Activated naive CD8-positive, alpha-beta T cell treated with anti-CD3 and anti-CD28 coated beads, Interleukin-2, amount 10 ng/mL, durations not matched to agents 7 days and 5 days (primary cell): ENCODE measurements at regions not wholly inside any gene's neighbourhood (a gene's known extent, or its start where the extent isn't known, plus 50 kb on each side); places are given as distances from the start of the nearest gene placed in this dataset.
A peak's percentile ranks its signal among the peaks of the same experiment; 100 is the strongest.

Experiments used
- ATAC-seq: fragments of 150-1000 bp; cut with Tn5 transposase; one replicate; pipeline ENCODE4 v1.10.0; 2021; ENCODE audit warnings: low read depth, moderate library complexity
- POLR2A ChIA-PET: fragments of 350-600 bp; sonication (Branson Sonifier 250); formaldehyde crosslinking; loops from one replicate; lab custom pipeline; 2021; ENCODE audit warnings: antibody characterized with exemption; lab: Charles Lee
- DNase-seq: peaks from one replicate; pipeline ENCODE4 v3.0.0; 2021
- H3K27ac Mint-ChIP-seq: one replicate; pipeline ENCODE4 v1.8.0; 2022; ENCODE audit warnings: mild to moderate bottlenecking, mixed read lengths
- H3K27me3 Mint-ChIP-seq: one replicate; pipeline ENCODE4 v1.8.0; 2022; ENCODE audit warnings: mild to moderate bottlenecking, moderate library complexity, mixed read lengths
- H3K36me3 Mint-ChIP-seq: one replicate; pipeline ENCODE4 v1.8.0; 2021; ENCODE audit warnings: mild to moderate bottlenecking, mixed read lengths
- H3K4me1 Mint-ChIP-seq: one replicate; pipeline ENCODE4 v1.8.0; 2021; ENCODE audit warnings: mixed read lengths
- H3K4me3 Mint-ChIP-seq: one replicate; pipeline ENCODE4 v1.8.0; 2022; ENCODE audit warnings: mild to moderate bottlenecking, moderate library complexity, mixed read lengths
- H3K9me3 Mint-ChIP-seq: one replicate; pipeline ENCODE4 v1.8.0; 2021; ENCODE audit warnings: mixed read lengths

DNA sequence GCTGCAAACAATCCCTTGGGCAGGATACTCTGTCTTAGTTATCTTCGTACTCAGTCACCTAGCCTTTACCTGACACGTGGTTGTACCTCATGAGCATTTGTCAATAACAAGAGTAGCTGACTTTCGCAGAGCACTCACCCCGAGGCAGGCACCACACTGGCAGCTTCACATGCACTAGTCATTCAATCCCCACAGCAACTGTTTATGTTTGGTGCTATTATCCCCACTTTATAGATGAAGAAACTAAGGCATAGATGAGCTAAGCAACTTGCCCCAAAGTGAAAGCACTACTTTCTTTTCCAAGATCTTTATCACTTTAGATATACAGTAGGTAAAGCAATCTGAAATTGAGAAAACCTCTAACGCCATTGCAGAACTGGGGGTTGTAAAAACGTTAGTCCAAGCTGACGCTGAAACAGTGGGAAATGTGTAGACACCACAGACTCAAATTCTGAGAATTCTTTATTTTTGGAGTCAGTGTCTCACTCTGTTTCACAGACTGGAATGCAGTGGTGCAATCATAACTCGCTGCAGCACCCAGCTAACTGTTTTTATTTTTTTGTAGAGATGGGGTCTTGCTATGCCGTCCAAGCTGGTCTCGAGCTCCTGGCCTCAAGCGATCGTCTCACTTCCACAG is 446.0 kb downstream of the FOXO1 start:
- H3K27ac Mint-ChIP-seq, result no peak overlapping the region
- POLR2A ChIA-PET, result no interaction called here
- H3K4me3 Mint-ChIP-seq, result no peak overlapping the region
- peaks cover 28% of the 10 kb centered on the region for H3K4me1 Mint-ChIP-seq
- no peaks in the 10 kb centered on the region for H3K27me3 Mint-ChIP-seq
- ATAC-seq (peak; percentile 35), DNase-seq (no peak)
- H3K9me3 Mint-ChIP-seq, result peaks cover 7% of the 10 kb centered on the region
- peaks cover 10% of the 10 kb centered on the region for H3K36me3 Mint-ChIP-seq

DNA sequence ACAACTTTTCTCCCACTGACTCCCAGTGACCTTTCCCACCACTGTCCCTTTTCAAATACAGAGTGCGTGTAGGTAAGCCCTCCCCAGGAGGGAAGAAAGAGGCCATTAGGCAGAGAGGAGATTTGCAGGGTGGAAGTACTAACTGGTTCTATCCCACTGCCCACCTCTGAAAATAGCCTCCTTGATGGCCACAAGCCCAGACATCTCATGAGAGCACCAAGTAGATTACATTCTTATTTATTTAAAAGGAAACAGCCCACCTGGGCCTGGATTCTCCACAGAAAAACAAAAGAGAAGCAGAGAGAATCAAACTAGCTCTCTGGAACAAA is 445.3 kb downstream of the FOXO1 start:
- POLR2A ChIA-PET, result interaction anchor here (0.9 to 1.1 kb wide), 2 partner anchors 17 to 30 kb away, joined by 3 to 4 read pairs; no protein-coding TSS in a partner anchor

DNA sequence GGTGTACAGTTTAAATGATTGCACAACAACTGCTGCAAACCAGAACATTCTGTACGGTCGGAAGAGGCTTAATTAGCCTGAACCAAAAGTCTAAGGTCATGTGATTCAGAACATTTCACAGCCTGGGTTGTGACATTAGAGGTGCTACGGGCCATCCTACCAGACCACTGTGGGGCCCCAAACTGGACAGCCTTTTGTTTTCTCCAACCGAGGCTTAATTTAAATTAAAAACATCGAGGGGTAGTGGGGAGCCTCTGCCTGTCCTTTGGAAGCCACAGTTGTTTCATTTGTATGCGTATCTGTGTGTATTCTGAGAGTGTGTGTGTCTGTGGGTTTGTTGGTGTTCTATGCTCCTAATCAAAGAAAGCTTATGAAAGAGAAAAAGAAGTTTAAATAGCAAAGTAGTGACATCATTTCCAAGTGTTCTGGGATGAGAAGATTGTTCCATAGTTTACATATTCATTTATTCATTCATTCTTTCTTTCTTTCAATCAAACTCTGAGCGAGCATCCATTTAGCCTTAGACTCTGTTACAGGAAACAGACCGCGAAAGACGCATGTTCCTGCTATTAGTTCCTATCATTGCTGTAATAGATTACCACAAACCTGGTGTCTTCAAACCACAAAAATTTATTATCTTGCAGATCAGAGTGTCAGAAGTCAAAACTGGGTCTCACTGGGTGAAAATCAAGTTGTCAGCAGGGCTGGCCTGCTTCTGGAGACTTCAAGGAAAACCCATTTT is 444.8 kb downstream of the FOXO1 start:
- peak; percentile 60 for ATAC-seq
- POLR2A ChIA-PET, result interaction anchor here (0.9 to 1.1 kb wide), 2 partner anchors 18 to 31 kb away, joined by 3 to 4 read pairs; no protein-coding TSS in a partner anchor
- no peak for DNase-seq
- Mint-ChIP-seq H3K9me3 (peaks cover 5% of the 10 kb centered on the region), H3K4me1 (peaks cover 27% of the 10 kb centered on the region), H3K36me3 (peaks cover 5% of the 10 kb centered on the region), H3K4me3 (peak overlapping the region; percentile 57), H3K27ac (peak overlapping the region; percentile 82), H3K27me3 (no peaks in the 10 kb centered on the region)

More for the DNA sequence above, 445.3 kb downstream of the FOXO1 start:
- Mint-ChIP-seq H3K4me3 (peak overlapping the region; percentile 57), H3K27ac (peak overlapping the region; percentile 82), H3K27me3 (no peaks in the 10 kb centered on the region), H3K36me3 (peaks cover 8% of the 10 kb centered on the region), H3K4me1 (peaks cover 27% of the 10 kb centered on the region), H3K9me3 (peaks cover 6% of the 10 kb centered on the region)
- no peak for DNase-seq
- ATAC-seq, result no peak

DNA sequence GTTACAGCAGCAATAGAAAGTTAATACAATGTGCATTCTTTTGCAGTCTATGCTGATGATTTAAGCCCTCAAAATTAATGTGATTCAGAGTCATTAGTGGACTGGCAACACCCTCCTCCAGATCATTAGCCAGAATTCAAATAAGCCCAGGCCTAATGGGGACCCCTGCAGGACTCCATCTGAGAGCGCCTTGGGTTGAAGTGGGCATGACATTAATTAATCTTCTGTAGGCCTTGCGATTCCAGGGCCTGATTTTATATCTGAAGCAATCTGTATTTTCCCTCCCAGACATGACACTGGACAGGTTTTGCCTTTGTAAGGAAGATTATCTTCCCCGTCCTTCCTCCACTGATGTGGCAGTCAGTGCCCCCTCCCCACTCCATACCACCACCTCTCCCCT is 442.9 kb downstream of the FOXO1 start:
- Mint-ChIP-seq H3K4me1 (peaks cover 27% of the 10 kb centered on the region), H3K4me3 (no peak overlapping the region), H3K36me3 (no peaks in the 10 kb centered on the region), H3K9me3 (no peaks in the 10 kb centered on the region), H3K27me3 (no peaks in the 10 kb centered on the region), H3K27ac (no peak overlapping the region)
- POLR2A ChIA-PET, result no interaction called here
- DNase-seq (no peak), ATAC-seq (no peak)

DNA sequence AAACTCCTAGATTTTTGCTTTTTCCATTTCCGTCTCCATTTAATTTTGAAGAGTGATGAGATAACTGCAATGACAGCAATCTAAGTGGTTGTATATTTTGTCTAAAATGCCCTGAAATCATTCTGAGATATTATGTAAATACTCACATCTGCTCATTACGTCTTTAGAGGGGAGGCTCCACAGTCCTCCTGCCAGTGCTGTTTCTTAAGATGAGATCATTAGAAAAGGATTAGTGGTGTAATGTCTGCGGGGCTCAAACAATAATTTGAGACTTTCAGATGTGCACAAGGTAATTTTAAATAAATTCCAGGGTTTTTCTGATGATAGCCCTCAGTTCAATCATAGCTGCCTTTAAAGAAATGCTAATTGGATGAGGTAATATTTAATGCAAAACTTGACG is 437.9 kb downstream of the FOXO1 start:
- H3K4me1 Mint-ChIP-seq, result peaks cover 4% of the 10 kb centered on the region
- peaks cover 8% of the 10 kb centered on the region for H3K36me3 Mint-ChIP-seq
- no peaks in the 10 kb centered on the region for H3K27me3 Mint-ChIP-seq
- H3K27ac Mint-ChIP-seq, result no peak overlapping the region
- H3K9me3 Mint-ChIP-seq, result peaks cover 2% of the 10 kb centered on the region
- no peak overlapping the region for H3K4me3 Mint-ChIP-seq
- POLR2A ChIA-PET, result no interaction called here
- DNase-seq, result no peak
- no peak for ATAC-seq

DNA sequence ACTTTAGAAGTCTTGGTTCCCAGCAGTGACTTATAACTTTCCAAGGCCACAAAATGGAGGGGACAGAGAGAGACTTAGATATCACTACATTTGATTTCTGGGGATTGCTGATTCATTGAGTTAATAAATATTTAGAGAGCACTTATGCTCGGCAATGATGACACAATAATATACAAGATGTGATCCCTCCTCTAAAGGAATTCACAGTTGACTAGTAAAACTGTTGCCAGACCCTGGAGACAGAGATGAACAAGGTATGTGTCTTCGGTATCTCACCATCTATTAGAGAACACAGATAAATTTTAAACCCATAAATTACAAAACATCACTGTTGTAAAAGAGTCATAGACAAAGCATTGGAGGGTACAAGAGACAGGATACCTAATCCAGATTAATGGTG is 437.5 kb downstream of the FOXO1 start:
- H3K4me3 Mint-ChIP-seq, result no peak overlapping the region
- H3K27ac Mint-ChIP-seq, result no peak overlapping the region
- peaks cover 8% of the 10 kb centered on the region for H3K36me3 Mint-ChIP-seq
- no peaks in the 10 kb centered on the region for H3K27me3 Mint-ChIP-seq
- POLR2A ChIA-PET, result no interaction called here
- peaks cover 4% of the 10 kb centered on the region for H3K4me1 Mint-ChIP-seq
- no peak for ATAC-seq
- H3K9me3 Mint-ChIP-seq, result peaks cover 2% of the 10 kb centered on the region
- DNase-seq, result no peak

DNA sequence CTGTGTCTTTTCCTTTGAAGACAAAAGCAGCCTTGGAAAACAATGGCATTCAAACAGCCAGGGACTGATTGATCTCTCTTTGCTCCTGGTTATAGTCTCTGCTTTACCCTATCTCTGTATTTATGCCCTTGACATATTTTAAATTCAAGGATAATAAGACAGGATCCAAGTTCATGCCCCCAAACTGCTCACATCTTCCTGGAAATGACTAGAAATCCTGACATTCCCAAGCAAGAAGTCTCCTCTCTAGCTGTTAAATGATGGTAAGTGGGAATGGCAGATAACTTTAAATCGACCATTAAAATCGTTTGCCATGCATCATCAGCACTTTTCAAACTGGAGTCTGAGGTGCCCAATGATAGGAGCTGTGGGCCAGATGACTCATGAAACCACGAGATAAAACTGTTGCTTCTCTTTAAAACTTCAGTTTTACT is 435.6 kb downstream of the FOXO1 start:
- Mint-ChIP-seq H3K4me3 (no peak overlapping the region), H3K36me3 (peaks cover 8% of the 10 kb centered on the region), H3K27me3 (no peaks in the 10 kb centered on the region), H3K9me3 (peaks cover 2% of the 10 kb centered on the region), H3K4me1 (peaks cover 4% of the 10 kb centered on the region), H3K27ac (no peak overlapping the region)
- DNase-seq, result no peak
- no peak for ATAC-seq
- POLR2A ChIA-PET, result no interaction called here

DNA sequence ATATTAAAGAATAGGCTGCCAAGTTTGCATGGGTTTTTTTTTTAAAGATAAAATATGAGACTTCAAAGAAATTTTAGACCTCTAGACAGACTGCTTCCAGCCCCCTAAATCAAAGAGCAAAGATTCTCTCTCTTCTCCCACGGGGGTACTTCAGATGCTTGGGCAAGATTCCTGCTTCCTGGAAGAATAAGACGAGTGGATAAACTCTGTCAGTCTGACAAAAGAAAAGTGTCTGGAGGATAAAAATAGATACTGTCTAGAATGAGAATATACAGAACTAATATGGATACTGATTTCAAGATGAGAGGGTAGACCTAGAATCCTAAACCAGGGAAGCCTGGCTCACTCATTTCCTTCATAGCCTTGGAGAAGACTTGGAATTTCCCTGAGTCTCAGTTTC is 435.1 kb downstream of the FOXO1 start:
- DNase-seq, result no peak
- POLR2A ChIA-PET, result no interaction called here
- Mint-ChIP-seq H3K27ac (no peak overlapping the region), H3K27me3 (no peaks in the 10 kb centered on the region), H3K36me3 (peaks cover 8% of the 10 kb centered on the region), H3K9me3 (peaks cover 2% of the 10 kb centered on the region), H3K4me1 (peaks cover 4% of the 10 kb centered on the region), H3K4me3 (no peak overlapping the region)
- no peak for ATAC-seq

DNA sequence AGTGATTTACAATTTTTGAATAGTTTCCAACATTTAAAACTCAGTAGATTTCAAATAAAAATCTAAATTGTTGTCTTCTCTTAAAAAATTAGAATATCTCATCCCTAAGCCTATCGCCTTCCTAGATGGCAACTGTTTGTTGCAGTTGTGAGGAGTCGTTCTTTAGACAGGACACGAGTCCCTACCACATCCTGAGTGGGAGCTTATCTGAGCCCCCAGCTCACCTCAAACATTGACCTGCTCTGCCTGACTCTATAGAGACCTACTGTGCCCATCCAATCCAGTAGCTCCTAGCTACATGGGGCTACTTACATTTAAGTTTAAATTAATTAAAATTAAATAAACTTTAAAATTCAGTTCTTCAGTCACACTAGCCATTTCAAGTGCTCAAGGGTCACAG is 434.7 kb downstream of the FOXO1 start:
- Mint-ChIP-seq H3K9me3 (peaks cover 2% of the 10 kb centered on the region), H3K27ac (no peak overlapping the region), H3K4me3 (no peak overlapping the region), H3K4me1 (peaks cover 4% of the 10 kb centered on the region), H3K36me3 (peaks cover 8% of the 10 kb centered on the region), H3K27me3 (no peaks in the 10 kb centered on the region)
- POLR2A ChIA-PET, result no interaction called here
- DNase-seq, result no peak
- no peak for ATAC-seq

DNA sequence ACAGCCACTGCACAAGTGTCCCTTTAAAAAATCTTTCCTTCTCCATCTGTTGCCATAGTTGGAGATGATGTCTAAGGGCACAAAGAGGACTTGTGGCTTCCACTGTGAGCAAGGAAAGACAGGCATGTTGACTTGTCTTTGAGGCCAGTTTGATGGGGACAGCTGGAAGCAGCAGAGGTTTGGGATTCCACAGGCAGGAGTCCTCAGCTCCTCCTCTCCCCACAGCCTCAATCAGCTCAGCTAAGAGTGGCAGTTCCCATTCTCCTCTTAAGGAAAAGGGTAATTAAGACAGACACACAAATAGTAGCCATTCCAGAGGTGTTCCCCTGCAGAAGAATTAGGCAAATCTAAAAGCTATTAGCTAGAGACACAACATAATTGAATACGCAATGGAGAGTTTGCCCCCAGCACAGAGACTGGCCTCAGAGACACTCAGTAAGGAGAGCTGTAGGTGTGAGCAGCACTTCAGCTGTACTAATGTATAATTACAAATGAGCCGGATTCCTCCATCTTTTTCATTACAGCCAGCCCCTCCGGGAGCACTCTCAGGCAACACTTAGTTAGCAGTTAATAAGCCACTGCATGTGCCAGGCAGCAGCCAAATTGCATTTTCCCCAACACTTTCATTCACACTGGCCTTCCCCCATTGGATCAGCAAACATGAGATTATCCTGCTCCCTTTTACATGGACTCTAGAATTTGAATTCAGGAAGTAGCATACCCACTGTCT is 434.0 kb downstream of the FOXO1 start:
- POLR2A ChIA-PET, result no interaction called here

DNA sequence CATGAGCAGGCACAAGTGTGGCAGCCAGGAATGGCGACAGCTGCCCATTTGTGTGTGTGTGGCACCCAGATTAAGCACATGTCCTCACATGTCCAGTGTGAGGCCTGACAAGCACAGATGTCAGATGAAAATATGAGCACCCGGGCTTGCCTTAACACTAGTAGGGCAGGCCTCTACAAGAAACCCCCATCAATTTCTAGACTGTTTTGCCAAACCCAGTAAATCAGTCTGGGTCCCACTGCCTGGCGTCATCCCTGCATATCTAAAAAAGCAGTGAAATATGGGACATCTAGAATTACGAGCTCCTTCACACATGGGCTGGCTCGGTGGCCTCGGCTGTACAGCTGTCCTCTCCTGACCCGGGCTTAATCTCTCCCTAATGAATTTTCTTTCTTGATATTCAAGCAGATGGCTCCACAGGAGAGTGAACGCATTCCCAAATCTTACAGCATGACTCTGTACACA is 432.7 kb downstream of the FOXO1 start:
- peaks cover 4% of the 10 kb centered on the region for H3K4me1 Mint-ChIP-seq
- H3K27ac Mint-ChIP-seq, result no peak overlapping the region
- peaks cover 10% of the 10 kb centered on the region for H3K36me3 Mint-ChIP-seq
- POLR2A ChIA-PET, result no interaction called here
- H3K9me3 Mint-ChIP-seq, result peaks cover 2% of the 10 kb centered on the region
- no peak overlapping the region for H3K4me3 Mint-ChIP-seq
- ATAC-seq, result no peak
- H3K27me3 Mint-ChIP-seq, result no peaks in the 10 kb centered on the region
- no peak for DNase-seq

More for the DNA sequence above, 434.0 kb downstream of the FOXO1 start:
- no peak overlapping the region for H3K4me3 Mint-ChIP-seq
- no peak for DNase-seq
- H3K4me1 Mint-ChIP-seq, result peaks cover 4% of the 10 kb centered on the region
- ATAC-seq, result no peak
- H3K9me3 Mint-ChIP-seq, result peaks cover 2% of the 10 kb centered on the region
- H3K27ac Mint-ChIP-seq, result no peak overlapping the region
- peaks cover 10% of the 10 kb centered on the region for H3K36me3 Mint-ChIP-seq
- H3K27me3 Mint-ChIP-seq, result no peaks in the 10 kb centered on the region

DNA sequence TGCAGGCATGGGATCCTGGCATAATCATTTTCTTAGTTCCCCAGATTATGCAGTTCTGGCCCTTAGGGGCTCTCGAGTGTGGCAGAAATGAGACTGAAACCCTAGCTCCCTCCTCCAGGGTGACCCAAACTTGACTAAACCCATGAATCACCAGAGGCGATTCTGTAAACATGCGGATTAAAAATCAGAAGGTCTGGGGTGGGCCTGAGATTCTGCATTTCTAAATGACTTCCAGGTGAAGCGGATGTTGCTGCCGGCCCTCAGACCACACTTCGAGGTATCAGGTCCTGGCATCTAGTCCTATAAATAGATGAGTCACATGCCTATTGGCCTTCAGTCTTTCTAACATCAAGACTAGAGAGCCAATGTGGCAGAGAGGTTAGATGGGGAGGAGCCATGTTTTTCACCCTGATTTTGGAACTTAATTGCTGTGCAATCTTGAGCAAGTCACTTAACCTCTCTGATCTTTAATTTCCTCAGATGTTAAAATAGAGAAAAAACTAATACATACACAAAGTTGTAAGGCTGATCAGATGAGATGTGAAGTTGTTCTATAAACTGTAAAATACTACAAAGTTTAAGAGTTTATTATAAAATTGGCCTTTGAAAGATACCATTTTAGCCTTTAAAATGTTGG is 431.2 kb downstream of the FOXO1 start:
- Mint-ChIP-seq H3K4me3 (no peak overlapping the region), H3K36me3 (peaks cover 5% of the 10 kb centered on the region), H3K27ac (no peak overlapping the region), H3K9me3 (peaks cover 2% of the 10 kb centered on the region), H3K27me3 (no peaks in the 10 kb centered on the region), H3K4me1 (peaks cover 4% of the 10 kb centered on the region)
- DNase-seq (no peak), ATAC-seq (no peak)
- POLR2A ChIA-PET, result no interaction called here

DNA sequence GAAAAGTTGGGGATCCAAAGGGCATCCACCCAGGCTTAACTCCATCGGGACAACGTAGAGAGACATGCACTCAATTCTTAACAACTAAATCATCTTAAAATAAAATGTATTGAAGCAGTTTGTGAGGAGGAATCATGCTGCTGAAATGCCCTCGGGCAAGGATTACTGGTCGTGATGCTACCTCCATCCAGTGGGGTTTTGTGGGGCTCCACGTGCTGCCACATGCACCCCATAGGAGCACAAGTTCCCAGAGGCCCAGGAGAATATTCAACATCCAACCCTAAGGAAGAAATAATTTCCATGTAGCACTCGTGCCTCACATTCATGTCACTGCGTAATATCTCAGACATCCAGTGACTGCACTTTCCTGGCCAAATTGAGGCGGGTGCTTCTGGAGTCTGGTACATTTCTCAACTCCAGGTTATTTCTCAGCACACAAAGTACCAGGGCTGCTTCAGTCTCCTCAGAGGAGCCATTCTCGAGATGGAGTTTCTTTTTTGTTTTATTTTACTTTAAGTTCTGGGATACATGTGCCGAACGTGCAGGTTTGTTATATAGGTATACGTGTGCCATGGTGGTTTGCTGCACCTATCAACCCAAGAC is 429.8 kb downstream of the FOXO1 start:
- Mint-ChIP-seq H3K27me3 (no peaks in the 10 kb centered on the region), H3K27ac (no peak overlapping the region), H3K4me1 (peaks cover 1% of the 10 kb centered on the region), H3K9me3 (no peaks in the 10 kb centered on the region), H3K4me3 (no peak overlapping the region), H3K36me3 (peaks cover 5% of the 10 kb centered on the region)
- DNase-seq, result no peak
- POLR2A ChIA-PET, result no interaction called here
- ATAC-seq, result no peak
